ENCODE measurements at regions not wholly inside any gene's neighbourhood (a gene's known extent, or its start where the extent isn't known, plus 50 kb on each side); places are given as distances from the start of the nearest gene placed in this dataset.

GRCh38 chr5:42360056-42360455 lies 63.2 kb upstream of the GHR start:
- DNase-seq (ENCODE audit: low read depth): no peak

- no peak for DNase-seq (ENCODE audit: low read depth)
Measured at GRCh38 chr5:42360616-42361314, 62.5 kb upstream of the GHR start.

GRCh38 chr5:42361315-42361688 lies 61.9 kb upstream of the GHR start:
- DNase-seq (ENCODE audit: low read depth): no peak

- DNase-seq (ENCODE audit: low read depth): no peak
Measured at GRCh38 chr5:42366051-42366450, 57.2 kb upstream of the GHR start.
